GM12878 (cell line): ENCODE measurements at regions not wholly inside any gene's neighbourhood (a gene's known extent, or its start where the extent isn't known, plus 50 kb on each side); places are given as distances from the start of the nearest gene placed in this dataset.

Experiments used
- ATAC-seq: fragments of 200-7000 bp; cut with Tn5 transposase; 3 replicates; pipeline ENCODE4 v1.9.1; 2020; ENCODE audit warnings: mild to moderate bottlenecking, moderate library complexity
- BruUV-seq: library from RNA; stranded (reverse); fragments of 400-500 nt; replicated peaks from 2 replicates; lab custom pipeline; 2021; lab: Mats Ljungman, UMichigan
- CTCF ChIA-PET: fragments of 300-600 bp; sonication (Branson Sonifier 250); formaldehyde crosslinking; extraction: SDS; loops from one replicate; lab custom pipeline; 2021; ENCODE audit warnings: inconsistent platforms; lab: Yijun Ruan, JAX
- POLR2A ChIA-PET: fragments of 350-600 bp; formaldehyde crosslinking; extraction: SDS; loops from one replicate; lab custom pipeline; 2021; ENCODE audit warnings: inconsistent platforms; lab: Charles Lee
- RAD21 ChIA-PET: fragments of 300-600 bp; sonication (Branson Sonifier 250); formaldehyde crosslinking; loops from one replicate; lab custom pipeline; 2023; ENCODE audit warnings: antibody characterized with exemption; ENCODE audit not compliant: unreplicated experiment; lab: Charles Lee
- SMC1A ChIA-PET: fragments of 300-600 bp; sonication (Branson Sonifier 250); formaldehyde crosslinking; loops from one replicate; lab custom pipeline; 2023; ENCODE audit not compliant: unreplicated experiment, uncharacterized antibody; lab: Charles Lee
- DNase-seq: peaks from one replicate; pipeline ENCODE4 v3.0.0-alpha.2; 2011; ENCODE audit warnings: low read depth, low spot score
- FAIRE-seq: peaks from 3 replicates; lab custom pipeline; 2011; peaks lifted over from hg19 to GRCh38; lab: Jason Lieb, UNC
- H2AFZ ChIP-seq: 2 replicates; pipeline ENCODE4 v1.6.0; 2011; ENCODE audit warnings: low read depth, low read length, control low read depth; ENCODE audit not compliant: control insufficient read depth
- H3K27ac ChIP-seq: 2 replicates; pipeline ENCODE4 v1.5.1; 2011; ENCODE audit warnings: control low read depth; ENCODE audit not compliant: control insufficient read depth, insufficient read depth
- H3K27me3 ChIP-seq, 2 experiments: replicated peaks in 1 of 2; 2 replicates each; pipeline versions ENCODE4 v1.6.0 to v1.6.1; 2011; ENCODE audit warnings: low read length in 1 of 2; ENCODE audit not compliant: control insufficient read depth in 2 of 2, insufficient read depth in 2 of 2
- H3K36me3 ChIP-seq, 2 experiments: 2 replicates each; pipeline ENCODE4 v1.5.1; 2011; ENCODE audit warnings: low read length in 1 of 2; ENCODE audit not compliant: control insufficient read depth in 2 of 2, insufficient read depth in 2 of 2
- H3K4me1 ChIP-seq: 2 replicates; pipeline ENCODE4 v1.6.1; 2011; ENCODE audit warnings: mild to moderate bottlenecking, low read length, moderate library complexity, mixed read lengths; ENCODE audit not compliant: control insufficient read depth, insufficient read depth
- H3K4me2 ChIP-seq: 2 replicates; pipeline ENCODE4 v1.6.0; 2011; ENCODE audit warnings: control low read depth; ENCODE audit not compliant: control insufficient read depth, insufficient read depth
- H3K4me3 ChIP-seq: fragments of 200-600 bp; sonication (generic); 2 replicates; pipeline ENCODE4 v1.5.1; 2016
- H3K79me2 ChIP-seq: 2 replicates; pipeline ENCODE4 v1.6.0; 2011; ENCODE audit warnings: low read length; ENCODE audit not compliant: control insufficient read depth, insufficient read depth
- H3K9ac ChIP-seq: 2 replicates; pipeline ENCODE4 v1.8.0; 2011; ENCODE audit warnings: low read length, control low read depth, mixed read lengths; ENCODE audit not compliant: control insufficient read depth, insufficient read depth
- H3K9me3 ChIP-seq: replicated peaks from 3 replicates; pipeline ENCODE4 v1.5.1; 2011; ENCODE audit warnings: mild to moderate bottlenecking, low read length; ENCODE audit not compliant: control insufficient read depth, insufficient read depth
- H4K20me1 ChIP-seq: 2 replicates; pipeline ENCODE4 v1.6.0; 2011; ENCODE audit not compliant: control insufficient read depth, insufficient read depth
- POU2F2 ChIP-seq: IDR thresholded peaks from 3 replicates; pipeline ENCODE4 v1.6.1; 2011; ENCODE audit warnings: low read depth, mild to moderate bottlenecking, low read length, borderline replicate concordance
- WGBS: methylation state at CpG from one replicate; pipeline ENCODE4 v1.1.6; 2016; ENCODE audit warnings: low lambda C conversion rate; ENCODE audit not compliant: insufficient replicate concordance, insufficient coverage; ENCODE audit errors: missing lambda C conversion rate; 5-methylcytosine and 5-hydroxymethylcytosine counted together
- in situ Hi-C: fragments of 300-500 bp; cut with MboI; formaldehyde crosslinking; loops from 9 replicates; pipeline ENCODE4 v1.14.3; 2018; ENCODE audit warnings: mixed read lengths
- intact Hi-C: fragments of 100-400 bp; cut with micrococcal nuclease; formaldehyde crosslinking; loops from one replicate; pipeline ENCODE4 v1.14.2; 2022; ENCODE audit not compliant: unreplicated experiment
- TF ChIP-seq, protein P1 (sequence below): fragments of 450-650 bp; IDR thresholded peaks from 2 replicates; pipeline ENCODE4 v1.6.1; 2017; ENCODE audit warnings: mild to moderate bottlenecking, moderate library complexity

GRCh38 chr3:182636646-182637045 lies 156.7 kb upstream of the ATP11B start:
- FAIRE-seq (no peak), ATAC-seq (no peak)
- Histone ChIP-seq H3K27me3 (no peaks in the 10 kb centered on the region), H3K9ac (no peak overlapping the region), H3K36me3 (no peaks in the 10 kb centered on the region), H2AFZ (no peak overlapping the region)
- intact Hi-C loops (no loop called here), in situ Hi-C loops (no loop called here)
- CTCF ChIA-PET = interaction anchor here (0.5 to 1.8 kb wide), 4 partner anchors 10 to 1956 kb away, joined by 3 to 4 read pairs (median 3); no protein-coding TSS in a partner anchor
- RAD21 ChIA-PET = no interaction called here
- BruUV-seq = no TSS peak
- no peak for TF ChIP-seq POU2F2
- TF ChIP-seq, protein P1, sequence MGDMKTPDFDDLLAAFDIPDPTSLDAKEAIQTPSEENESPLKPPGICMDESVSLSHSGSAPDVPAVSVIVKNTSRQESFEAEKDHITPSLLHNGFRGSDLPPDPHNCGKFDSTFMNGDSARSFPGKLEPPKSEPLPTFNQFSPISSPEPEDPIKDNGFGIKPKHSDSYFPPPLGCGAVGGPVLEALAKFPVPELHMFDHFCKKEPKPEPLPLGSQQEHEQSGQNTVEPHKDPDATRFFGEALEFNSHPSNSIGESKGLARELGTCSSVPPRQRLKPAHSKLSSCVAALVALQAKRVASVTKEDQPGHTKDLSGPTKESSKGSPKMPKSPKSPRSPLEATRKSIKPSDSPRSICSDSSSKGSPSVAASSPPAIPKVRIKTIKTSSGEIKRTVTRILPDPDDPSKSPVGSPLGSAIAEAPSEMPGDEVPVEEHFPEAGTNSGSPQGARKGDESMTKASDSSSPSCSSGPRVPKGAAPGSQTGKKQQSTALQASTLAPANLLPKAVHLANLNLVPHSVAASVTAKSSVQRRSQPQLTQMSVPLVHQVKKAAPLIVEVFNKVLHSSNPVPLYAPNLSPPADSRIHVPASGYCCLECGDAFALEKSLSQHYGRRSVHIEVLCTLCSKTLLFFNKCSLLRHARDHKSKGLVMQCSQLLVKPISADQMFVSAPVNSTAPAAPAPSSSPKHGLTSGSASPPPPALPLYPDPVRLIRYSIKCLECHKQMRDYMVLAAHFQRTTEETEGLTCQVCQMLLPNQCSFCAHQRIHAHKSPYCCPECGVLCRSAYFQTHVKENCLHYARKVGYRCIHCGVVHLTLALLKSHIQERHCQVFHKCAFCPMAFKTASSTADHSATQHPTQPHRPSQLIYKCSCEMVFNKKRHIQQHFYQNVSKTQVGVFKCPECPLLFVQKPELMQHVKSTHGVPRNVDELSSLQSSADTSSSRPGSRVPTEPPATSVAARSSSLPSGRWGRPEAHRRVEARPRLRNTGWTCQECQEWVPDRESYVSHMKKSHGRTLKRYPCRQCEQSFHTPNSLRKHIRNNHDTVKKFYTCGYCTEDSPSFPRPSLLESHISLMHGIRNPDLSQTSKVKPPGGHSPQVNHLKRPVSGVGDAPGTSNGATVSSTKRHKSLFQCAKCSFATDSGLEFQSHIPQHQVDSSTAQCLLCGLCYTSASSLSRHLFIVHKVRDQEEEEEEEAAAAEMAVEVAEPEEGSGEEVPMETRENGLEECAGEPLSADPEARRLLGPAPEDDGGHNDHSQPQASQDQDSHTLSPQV = no peak
- TF ChIP-seq, all 136 proteins: peak for 0
- ChIA-PET SMC1A (no interaction called here), POLR2A (no interaction called here)
- Histone ChIP-seq H3K4me2 (no peak overlapping the region), H3K27ac (no peak overlapping the region), H3K4me3 (no peak overlapping the region), H3K79me2 (no peaks in the 10 kb centered on the region), H3K4me1 (no peaks in the 10 kb centered on the region), H4K20me1 (no peaks in the 10 kb centered on the region), H3K9me3 (no peaks in the 10 kb centered on the region)
- no peak for DNase-seq
- WGBS = 4% methylated on average over 1 of the region's 1 CpG
